ENCODE measurements at regions not wholly inside any gene's neighbourhood (a gene's known extent, or its start where the extent isn't known, plus 50 kb on each side); places are given as distances from the start of the nearest gene placed in this dataset.

DNA sequence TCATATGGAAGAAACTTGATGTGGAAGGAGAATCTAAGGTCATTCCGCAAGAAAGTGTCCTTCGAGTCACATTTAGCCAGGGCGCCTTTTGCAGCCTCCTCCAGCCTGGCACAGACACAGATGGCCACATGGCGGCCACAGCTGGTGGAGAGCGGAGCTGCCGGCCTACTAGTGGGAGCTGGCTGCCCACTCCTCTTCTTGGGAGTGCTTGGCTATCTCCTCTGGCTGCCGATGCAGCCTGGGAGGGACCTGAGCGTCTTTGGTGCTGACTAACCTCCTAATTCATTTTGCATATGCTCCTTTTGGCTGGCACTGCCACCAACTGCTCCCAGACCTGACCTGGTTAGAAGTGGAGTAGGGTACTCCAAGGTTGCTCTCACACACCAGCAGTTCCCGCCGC is 199.3 kb upstream of the MYT1L start:
- WGBS, 2 donors = 72 to 75% methylated on average over 10 of the region's 10 CpGs
- intact Hi-C loops (cut with DNase I; ENCODE audit: low total_unique reads) = no loop called here
- TF ChIP-seq, protein P1, sequence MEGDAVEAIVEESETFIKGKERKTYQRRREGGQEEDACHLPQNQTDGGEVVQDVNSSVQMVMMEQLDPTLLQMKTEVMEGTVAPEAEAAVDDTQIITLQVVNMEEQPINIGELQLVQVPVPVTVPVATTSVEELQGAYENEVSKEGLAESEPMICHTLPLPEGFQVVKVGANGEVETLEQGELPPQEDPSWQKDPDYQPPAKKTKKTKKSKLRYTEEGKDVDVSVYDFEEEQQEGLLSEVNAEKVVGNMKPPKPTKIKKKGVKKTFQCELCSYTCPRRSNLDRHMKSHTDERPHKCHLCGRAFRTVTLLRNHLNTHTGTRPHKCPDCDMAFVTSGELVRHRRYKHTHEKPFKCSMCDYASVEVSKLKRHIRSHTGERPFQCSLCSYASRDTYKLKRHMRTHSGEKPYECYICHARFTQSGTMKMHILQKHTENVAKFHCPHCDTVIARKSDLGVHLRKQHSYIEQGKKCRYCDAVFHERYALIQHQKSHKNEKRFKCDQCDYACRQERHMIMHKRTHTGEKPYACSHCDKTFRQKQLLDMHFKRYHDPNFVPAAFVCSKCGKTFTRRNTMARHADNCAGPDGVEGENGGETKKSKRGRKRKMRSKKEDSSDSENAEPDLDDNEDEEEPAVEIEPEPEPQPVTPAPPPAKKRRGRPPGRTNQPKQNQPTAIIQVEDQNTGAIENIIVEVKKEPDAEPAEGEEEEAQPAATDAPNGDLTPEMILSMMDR (IDR thresholded peaks at IDR 0.05) = no peak
- no peak for TF ChIP-seq POLR2A (IDR thresholded peaks at IDR 0.05)

DNA sequence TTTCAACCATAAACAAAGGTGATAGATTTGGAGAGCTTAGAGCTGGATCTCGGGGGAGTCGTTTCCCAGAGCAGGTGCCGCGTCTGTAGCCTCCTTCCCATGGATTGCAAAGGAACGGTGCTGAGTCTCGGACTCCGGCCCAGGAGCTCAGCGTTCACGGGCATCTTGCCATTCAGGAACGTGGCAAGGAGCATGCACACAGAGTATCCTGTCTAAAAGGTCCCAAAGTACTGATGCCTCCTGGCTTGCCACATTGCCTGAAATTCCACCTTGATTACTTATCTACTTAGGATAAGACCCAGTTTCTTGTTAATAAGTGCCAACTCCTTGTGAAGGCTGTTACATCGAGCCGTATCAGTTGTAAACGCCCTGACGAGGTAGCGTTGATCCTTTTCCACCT is 197.8 kb upstream of the MYT1L start:
- TF ChIP-seq, protein P1 (IDR thresholded peaks at IDR 0.05) = no peak
- TF ChIP-seq POLR2A (IDR thresholded peaks at IDR 0.05) = no peak
- no peak overlapping the region for H3K4me3 ChIP-seq (ENCODE audit: low read depth, poor library complexity, severe bottlenecking)
- intact Hi-C loops (cut with DNase I; ENCODE audit: low total_unique reads) = no loop called here
- WGBS, 2 donors = 92 to 93% methylated on average over 15 of the region's 15 CpGs
- DNase-seq (ENCODE audit: low spot score in 2 of 2) = no peak

More for the DNA sequence above, 199.3 kb upstream of the MYT1L start:
- H3K4me3 ChIP-seq (ENCODE audit: low read depth, poor library complexity, severe bottlenecking) = no peak overlapping the region
- peak in 1 of 2 donors; percentile 37 for DNase-seq (ENCODE audit: low spot score in 2 of 2)

DNA sequence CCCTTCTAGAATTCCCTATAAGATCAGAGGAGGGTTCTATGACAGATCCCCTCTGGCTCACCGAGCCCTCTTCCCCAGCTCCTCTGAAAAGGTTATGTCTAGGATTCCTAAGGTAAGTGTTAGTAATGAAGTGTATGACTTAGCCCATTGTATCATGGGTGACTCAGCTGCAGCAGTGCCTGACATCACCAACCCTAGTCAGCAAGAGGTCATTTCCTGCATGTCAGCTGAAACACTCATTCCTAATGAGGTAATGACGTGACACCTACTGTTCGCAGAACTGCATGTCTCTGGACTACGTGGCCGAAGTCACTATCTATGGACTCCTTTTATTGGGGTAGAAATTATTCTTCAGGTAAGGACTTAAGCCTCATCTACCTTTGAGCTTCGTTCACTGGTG is 196.1 kb upstream of the MYT1L start:
- H3K4me3 ChIP-seq (ENCODE audit: low read depth, poor library complexity, severe bottlenecking) = no peak overlapping the region
- WGBS, 2 donors = 67 to 79% methylated on average over 6 of the region's 6 CpGs
- no peak for TF ChIP-seq POLR2A (IDR thresholded peaks at IDR 0.05)
- TF ChIP-seq, protein P1 (IDR thresholded peaks at IDR 0.05) = no peak
- no peak for DNase-seq (ENCODE audit: low spot score in 2 of 2)
- intact Hi-C loops (cut with DNase I; ENCODE audit: low total_unique reads) = no loop called here

DNA sequence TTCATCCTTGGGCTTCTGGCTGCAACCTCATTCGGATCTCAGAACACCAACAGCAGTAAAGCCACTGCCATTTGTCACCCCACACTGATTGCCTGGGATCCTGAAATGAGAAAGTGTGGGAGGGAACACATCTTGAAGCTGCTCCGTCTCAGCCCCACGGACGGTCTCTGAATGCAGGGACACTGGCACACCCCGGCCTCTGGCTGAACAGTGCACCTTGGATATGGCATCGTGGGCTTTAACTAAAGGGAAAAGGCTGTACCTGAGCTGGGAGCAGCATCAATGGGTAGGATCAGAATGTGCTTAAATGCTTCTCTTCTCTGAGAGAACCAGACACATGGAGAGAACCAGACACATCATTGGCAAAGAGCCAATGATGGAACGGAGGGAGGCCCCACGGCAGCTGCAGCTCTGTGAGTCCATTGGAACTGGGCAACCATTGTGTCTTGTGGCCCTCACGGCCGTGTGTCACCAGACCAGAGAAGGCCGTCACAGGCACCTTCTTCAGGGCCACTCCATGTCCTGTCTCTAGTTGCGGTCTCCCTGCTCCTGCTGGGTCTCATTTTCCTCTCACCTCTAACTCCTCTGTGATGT is 193.4 kb upstream of the MYT1L start:
- TF ChIP-seq POLR2A (IDR thresholded peaks at IDR 0.05) = no peak
- TF ChIP-seq, protein P1 (IDR thresholded peaks at IDR 0.05) = no peak
- intact Hi-C loops (cut with DNase I; ENCODE audit: low total_unique reads) = no loop called here
- H3K4me3 ChIP-seq (ENCODE audit: low read depth, poor library complexity, severe bottlenecking) = no peak overlapping the region
- WGBS, 2 donors = 64 to 67% methylated on average over 12 of the region's 12 CpGs
- DNase-seq (ENCODE audit: low spot score in 2 of 2) = no peak

DNA sequence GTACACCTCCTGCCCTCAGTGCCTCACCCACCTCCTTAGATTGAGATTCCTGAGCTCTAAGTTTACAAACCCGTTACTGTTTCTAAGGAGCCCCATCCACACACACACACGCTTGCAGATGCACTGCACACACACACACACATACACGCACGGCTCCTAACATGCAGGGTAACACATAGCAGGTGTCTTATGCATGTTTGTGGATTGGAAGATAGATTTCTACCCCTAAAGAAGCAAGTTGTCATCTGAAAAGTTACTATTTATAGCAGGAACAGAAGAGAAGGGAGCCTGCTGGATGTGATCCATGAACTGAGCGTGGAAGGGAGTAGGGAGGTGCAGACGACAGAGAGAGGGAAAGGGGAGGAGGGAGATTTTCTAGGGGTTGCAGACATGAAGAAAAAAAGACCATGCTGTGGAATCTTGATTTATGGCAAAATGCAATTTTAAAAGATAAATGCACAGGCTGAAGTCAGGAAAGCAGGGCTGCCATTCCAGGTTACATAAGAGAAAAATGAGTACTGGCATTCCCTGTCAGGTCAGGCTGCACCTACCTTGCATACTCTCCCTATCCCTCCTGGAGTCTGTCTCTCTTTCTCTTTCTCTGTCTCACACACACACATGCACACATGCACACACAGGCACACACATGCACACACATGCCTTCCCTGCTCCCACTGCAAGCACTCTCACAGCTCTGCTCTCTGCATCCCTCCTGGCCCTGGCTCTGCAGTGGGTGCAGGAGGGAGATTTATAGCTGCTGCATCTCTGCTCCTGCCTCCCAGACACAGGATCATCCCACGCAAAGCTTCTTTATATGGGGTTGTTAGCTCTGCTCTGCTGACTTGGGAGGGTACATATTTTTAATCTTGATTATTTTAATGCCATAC is 192.6 kb upstream of the MYT1L start:
- intact Hi-C loops (cut with DNase I; ENCODE audit: low total_unique reads) = no loop called here
- H3K4me3 ChIP-seq (ENCODE audit: low read depth, poor library complexity, severe bottlenecking) = no peak overlapping the region
- no peak for DNase-seq (ENCODE audit: low spot score in 2 of 2)
- WGBS, 2 donors = 38 to 41% methylated on average over 7 of the region's 7 CpGs
- no peak for TF ChIP-seq POLR2A (IDR thresholded peaks at IDR 0.05)
- TF ChIP-seq, protein P1 (IDR thresholded peaks at IDR 0.05) = no peak

All from lower leg skin (tissue), 4 donors.